GM12878 (cell line): ENCODE measurements at regions not wholly inside any gene's neighbourhood (a gene's known extent, or its start where the extent isn't known, plus 50 kb on each side); places are given as distances from the start of the nearest gene placed in this dataset.

ENCODE experiments used
- ATAC-seq: fragments of 200-7000 bp; cut with Tn5 transposase; 3 replicates; pipeline ENCODE4 v1.9.1; 2020; ENCODE audit warnings: mild to moderate bottlenecking, moderate library complexity
- BruUV-seq: library from RNA; stranded (reverse); fragments of 400-500 nt; replicated peaks from 2 replicates; lab custom pipeline; 2021; lab: Mats Ljungman, UMichigan
- CTCF ChIA-PET: fragments of 300-600 bp; sonication (Branson Sonifier 250); formaldehyde crosslinking; extraction: SDS; loops from one replicate; lab custom pipeline; 2021; ENCODE audit warnings: inconsistent platforms; lab: Yijun Ruan, JAX
- POLR2A ChIA-PET: fragments of 350-600 bp; formaldehyde crosslinking; extraction: SDS; loops from one replicate; lab custom pipeline; 2021; ENCODE audit warnings: inconsistent platforms; lab: Charles Lee
- RAD21 ChIA-PET: fragments of 300-600 bp; sonication (Branson Sonifier 250); formaldehyde crosslinking; loops from one replicate; lab custom pipeline; 2023; ENCODE audit warnings: antibody characterized with exemption; ENCODE audit not compliant: unreplicated experiment; lab: Charles Lee
- SMC1A ChIA-PET: fragments of 300-600 bp; sonication (Branson Sonifier 250); formaldehyde crosslinking; loops from one replicate; lab custom pipeline; 2023; ENCODE audit not compliant: unreplicated experiment, uncharacterized antibody; lab: Charles Lee
- DNase-seq: peaks from one replicate; pipeline ENCODE4 v3.0.0-alpha.2; 2011; ENCODE audit warnings: low read depth, low spot score
- FAIRE-seq: peaks from 3 replicates; lab custom pipeline; 2011; peaks lifted over from hg19 to GRCh38; lab: Jason Lieb, UNC
- H2AFZ ChIP-seq: 2 replicates; pipeline ENCODE4 v1.6.0; 2011; ENCODE audit warnings: low read depth, low read length, control low read depth; ENCODE audit not compliant: control insufficient read depth
- H3K27ac ChIP-seq: 2 replicates; pipeline ENCODE4 v1.5.1; 2011; ENCODE audit warnings: control low read depth; ENCODE audit not compliant: control insufficient read depth, insufficient read depth
- H3K27me3 ChIP-seq, 2 experiments: replicated peaks in 1 of 2; 2 replicates each; pipeline versions ENCODE4 v1.6.0 to v1.6.1; 2011; ENCODE audit warnings: low read length in 1 of 2; ENCODE audit not compliant: control insufficient read depth in 2 of 2, insufficient read depth in 2 of 2
- H3K36me3 ChIP-seq, 2 experiments: 2 replicates each; pipeline ENCODE4 v1.5.1; 2011; ENCODE audit warnings: low read length in 1 of 2; ENCODE audit not compliant: control insufficient read depth in 2 of 2, insufficient read depth in 2 of 2
- H3K4me1 ChIP-seq: 2 replicates; pipeline ENCODE4 v1.6.1; 2011; ENCODE audit warnings: mild to moderate bottlenecking, low read length, moderate library complexity, mixed read lengths; ENCODE audit not compliant: control insufficient read depth, insufficient read depth
- H3K4me2 ChIP-seq: 2 replicates; pipeline ENCODE4 v1.6.0; 2011; ENCODE audit warnings: control low read depth; ENCODE audit not compliant: control insufficient read depth, insufficient read depth
- H3K4me3 ChIP-seq: fragments of 200-600 bp; sonication (generic); 2 replicates; pipeline ENCODE4 v1.5.1; 2016
- H3K79me2 ChIP-seq: 2 replicates; pipeline ENCODE4 v1.6.0; 2011; ENCODE audit warnings: low read length; ENCODE audit not compliant: control insufficient read depth, insufficient read depth
- H3K9ac ChIP-seq: 2 replicates; pipeline ENCODE4 v1.8.0; 2011; ENCODE audit warnings: low read length, control low read depth, mixed read lengths; ENCODE audit not compliant: control insufficient read depth, insufficient read depth
- H3K9me3 ChIP-seq: replicated peaks from 3 replicates; pipeline ENCODE4 v1.5.1; 2011; ENCODE audit warnings: mild to moderate bottlenecking, low read length; ENCODE audit not compliant: control insufficient read depth, insufficient read depth
- H4K20me1 ChIP-seq: 2 replicates; pipeline ENCODE4 v1.6.0; 2011; ENCODE audit not compliant: control insufficient read depth, insufficient read depth
- ASH2L ChIP-seq: fragments of 300-600, 200-600 bp; sonication (generic); IDR thresholded peaks from 2 replicates; pipeline ENCODE4 v1.6.1; 2017; ENCODE audit warnings: low read depth, mild to moderate bottlenecking, borderline replicate concordance
- ATF3 ChIP-seq: IDR thresholded peaks from 2 replicates; pipeline ENCODE4 v1.6.1; 2011; ENCODE audit warnings: low read depth, mild to moderate bottlenecking, low read length, moderate library complexity, borderline replicate concordance; ENCODE audit errors: extremely low read depth
- CBFB ChIP-seq: IDR thresholded peaks from 2 replicates; pipeline ENCODE4 v1.6.1; 2016; ENCODE audit warnings: antibody characterized with exemption, low read depth
- GATAD2B ChIP-seq: fragments of 450-650 bp; conservative IDR thresholded peaks from 2 replicates; pipeline ENCODE4 v1.6.1; 2017; ENCODE audit warnings: low read depth, mild to moderate bottlenecking, moderate library complexity
- IRF3 ChIP-seq: fragments of 450-650 bp; IDR thresholded peaks from 2 replicates; pipeline ENCODE4 v1.6.1; 2014; ENCODE audit warnings: mild to moderate bottlenecking
- JUND ChIP-seq: IDR thresholded peaks from 2 replicates; pipeline ENCODE4 v1.6.1; 2012; ENCODE audit warnings: low read depth, mild to moderate bottlenecking, low read length, improper control_type of control experiment, moderate library complexity
- KDM1A ChIP-seq: fragments of 200-600 bp; sonication (generic); IDR thresholded peaks from 2 replicates; pipeline ENCODE4 v1.6.1; 2016; ENCODE audit warnings: borderline replicate concordance
- MLLT1 ChIP-seq: fragments of 450-650 bp; IDR thresholded peaks from 2 replicates; pipeline ENCODE4 v1.6.1; 2016; ENCODE audit warnings: mild to moderate bottlenecking
- NFXL1 ChIP-seq: fragments of 450-650 bp; IDR thresholded peaks from 2 replicates; pipeline ENCODE4 v1.6.1; 2017; ENCODE audit warnings: antibody characterized with exemption, mild to moderate bottlenecking, borderline replicate concordance
- STAT3 ChIP-seq: IDR thresholded peaks from 2 replicates; pipeline ENCODE4 v1.6.1; 2011; ENCODE audit warnings: low read depth, low read length, improper control_type of control experiment
- ZBTB11 ChIP-seq: fragments of 450-650 bp; formaldehyde crosslinking; IDR thresholded peaks from 2 replicates; pipeline ENCODE4 v1.5.0; 2022; ENCODE audit warnings: mild to moderate bottlenecking, missing genetic modification characterization
- ZNF274 ChIP-seq: IDR thresholded peaks from one replicate; pipeline ENCODE4 v1.8.0; 2011; ENCODE audit not compliant: insufficient read length, insufficient read depth
- WGBS: methylation state at CpG from one replicate; pipeline ENCODE4 v1.1.6; 2016; ENCODE audit warnings: low lambda C conversion rate; ENCODE audit not compliant: insufficient replicate concordance, insufficient coverage; ENCODE audit errors: missing lambda C conversion rate; 5-methylcytosine and 5-hydroxymethylcytosine counted together
- in situ Hi-C: fragments of 300-500 bp; cut with MboI; formaldehyde crosslinking; loops from 9 replicates; pipeline ENCODE4 v1.14.3; 2018; ENCODE audit warnings: mixed read lengths
- intact Hi-C: fragments of 100-400 bp; cut with micrococcal nuclease; formaldehyde crosslinking; loops from one replicate; pipeline ENCODE4 v1.14.2; 2022; ENCODE audit not compliant: unreplicated experiment
- TF ChIP-seq, protein P1 (sequence below): IDR thresholded peaks from 2 replicates; pipeline ENCODE4 v1.6.1; 2012; ENCODE audit warnings: low read depth, low read length, improper control_type of control experiment

- Histone ChIP-seq H3K9me3 (no peaks in the 10 kb centered on the region), H3K27me3 (no peaks in the 10 kb centered on the region), H3K9ac (no peak overlapping the region), H3K79me2 (no peaks in the 10 kb centered on the region), H3K27ac (no peak overlapping the region), H3K4me2 (no peak overlapping the region), H3K4me3 (no peak overlapping the region), H3K36me3 (no peaks in the 10 kb centered on the region), H2AFZ (no peak overlapping the region), H4K20me1 (no peaks in the 10 kb centered on the region), H3K4me1 (no peaks in the 10 kb centered on the region)
- intact Hi-C loops (no loop called here), in situ Hi-C loops (no loop called here)
- ChIA-PET POLR2A (no interaction called here), CTCF (no interaction called here), RAD21 (no interaction called here), SMC1A (no interaction called here)
- FAIRE-seq (no peak), ATAC-seq (no peak), DNase-seq (no peak)
- BruUV-seq: no TSS peak
- WGBS: 50% methylated on average over 1 of the region's 1 CpG
- TF ChIP-seq GATAD2B (no peak), JUND (no peak), CBFB (no peak), NFXL1 (no peak), ZBTB11 (CRISPR knock-in tag) (no peak), MLLT1 (no peak), IRF3 (no peak), ZNF274 (no peak), STAT3 (no peak), ATF3 (no peak), KDM1A (no peak), ASH2L (no peak)
- TF ChIP-seq, protein P1, sequence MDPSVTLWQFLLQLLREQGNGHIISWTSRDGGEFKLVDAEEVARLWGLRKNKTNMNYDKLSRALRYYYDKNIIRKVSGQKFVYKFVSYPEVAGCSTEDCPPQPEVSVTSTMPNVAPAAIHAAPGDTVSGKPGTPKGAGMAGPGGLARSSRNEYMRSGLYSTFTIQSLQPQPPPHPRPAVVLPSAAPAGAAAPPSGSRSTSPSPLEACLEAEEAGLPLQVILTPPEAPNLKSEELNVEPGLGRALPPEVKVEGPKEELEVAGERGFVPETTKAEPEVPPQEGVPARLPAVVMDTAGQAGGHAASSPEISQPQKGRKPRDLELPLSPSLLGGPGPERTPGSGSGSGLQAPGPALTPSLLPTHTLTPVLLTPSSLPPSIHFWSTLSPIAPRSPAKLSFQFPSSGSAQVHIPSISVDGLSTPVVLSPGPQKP: no peak
Observed at GRCh38 chr13:90709319-90709718, 638.2 kb upstream of the MIR17HG start.
